Skeletal muscle tissue (tissue), 3 donors: ENCODE measurements at regions not wholly inside any gene's neighbourhood (a gene's known extent, or its start where the extent isn't known, plus 50 kb on each side); places are given as distances from the start of the nearest gene placed in this dataset.

Source experiments
- H3K27ac ChIP-seq: one replicate; pipeline ENCODE4 v1.7.0; 2013; ENCODE audit warnings: mild to moderate bottlenecking, low read depth, low read length, inconsistent platforms
- H3K27me3 ChIP-seq, 3 donors: one replicate each; pipeline ENCODE4 v1.7.0; 2013; ENCODE audit warnings: low read length in 3 of 3; ENCODE audit not compliant: control insufficient read depth in 3 of 3, insufficient read depth in 3 of 3
- H3K36me3 ChIP-seq, 3 donors: one replicate each; pipeline ENCODE4 v1.7.0; 2013; ENCODE audit warnings: low read length in 3 of 3; ENCODE audit not compliant: control insufficient read depth in 3 of 3, insufficient read depth in 3 of 3
- H3K4me1 ChIP-seq, 3 donors: one replicate each; pipeline ENCODE4 v1.7.0; 2013; ENCODE audit warnings: low read length in 3 of 3, mild to moderate bottlenecking in 3 of 3; ENCODE audit not compliant: control insufficient read depth in 3 of 3, insufficient read depth in 3 of 3
- H3K4me3 ChIP-seq, 3 donors: one replicate each; pipeline ENCODE4 v1.7.0; 2013; ENCODE audit warnings: low read length in 3 of 3
- H3K9ac ChIP-seq, 3 donors: one replicate each; pipeline ENCODE4 v1.7.0; 2013; ENCODE audit warnings: low read length in 3 of 3, mild to moderate bottlenecking in 3 of 3, moderate library complexity in 2 of 3, low read depth in 1 of 3
- H3K9me3 ChIP-seq, 3 donors: one replicate each; pipeline ENCODE4 v1.7.0; 2013; ENCODE audit warnings: low read length in 3 of 3; ENCODE audit not compliant: control insufficient read depth in 3 of 3
- donor health status: Osteomylitis.

DNA sequence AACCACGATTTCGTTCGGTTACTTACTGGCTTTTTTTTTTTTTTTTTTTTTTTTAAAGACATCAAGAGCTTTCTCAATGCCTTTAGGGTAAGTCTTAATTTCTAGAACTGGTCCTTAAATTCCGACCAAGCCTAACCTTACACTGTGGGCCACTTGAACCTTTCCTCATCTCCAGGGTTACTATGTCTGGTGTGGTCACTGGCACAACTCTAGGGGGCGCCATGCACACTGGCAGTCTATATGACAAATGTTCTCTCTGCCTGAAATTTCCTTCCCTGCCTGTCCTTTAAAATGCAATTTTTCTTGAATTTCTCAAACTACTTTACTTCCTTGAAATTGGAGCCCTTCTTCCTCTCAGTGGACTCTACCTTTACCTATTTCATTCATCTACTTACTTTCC, 227.4 kb downstream of the KLF5 start:
- no peaks in the 10 kb centered on the region for H3K27me3 ChIP-seq
- no peak overlapping the region for H3K27ac ChIP-seq
- no peaks in the 10 kb centered on the region for H3K9me3 ChIP-seq
- H3K36me3 ChIP-seq = no peaks in the 10 kb centered on the region
- H3K4me3 ChIP-seq = no peak overlapping the region
- no peak overlapping the region for H3K9ac ChIP-seq
- H3K4me1 ChIP-seq = no peaks in the 10 kb centered on the region

DNA sequence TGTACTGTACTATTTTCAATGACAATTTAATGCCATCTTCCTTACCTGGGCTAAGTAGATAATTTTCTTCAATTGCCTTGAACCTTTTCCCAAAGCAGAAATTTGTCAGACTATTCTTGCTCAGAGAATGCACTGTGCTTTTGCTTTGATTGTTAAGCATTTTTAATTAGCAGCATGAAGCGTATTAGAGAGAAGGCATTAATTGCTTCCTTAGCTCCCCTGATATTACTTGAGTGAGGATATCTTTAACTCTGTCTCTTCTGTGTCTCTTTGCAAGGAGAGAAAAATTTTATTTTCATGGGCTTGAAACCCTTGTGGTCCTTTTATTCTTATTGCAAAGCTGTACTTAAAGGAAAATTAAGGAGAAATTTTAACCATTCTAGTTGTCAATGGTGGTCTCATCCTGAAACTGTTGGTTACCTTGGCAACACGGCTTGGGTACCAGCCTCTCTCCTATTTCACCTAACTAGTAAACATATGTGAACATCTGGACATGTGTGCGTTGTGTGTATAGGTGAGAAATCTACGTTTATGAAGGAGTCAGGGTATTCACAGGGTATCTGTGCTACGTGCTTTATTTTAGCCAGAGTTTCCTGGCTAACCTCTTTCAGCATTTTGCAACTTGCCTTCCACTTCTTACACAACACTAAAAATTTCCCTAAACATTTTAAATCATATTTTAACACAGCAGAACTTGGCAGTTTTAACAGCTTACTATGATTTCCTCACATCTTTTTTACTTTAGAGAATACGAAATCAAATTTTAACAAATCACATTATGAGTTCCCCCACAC, 225.5 kb downstream of the KLF5 start:
- Histone ChIP-seq H3K36me3 (no peaks in the 10 kb centered on the region), H3K27me3 (no peaks in the 10 kb centered on the region), H3K9ac (no peak overlapping the region), H3K4me1 (no peaks in the 10 kb centered on the region), H3K4me3 (no peak overlapping the region), H3K9me3 (no peaks in the 10 kb centered on the region), H3K27ac (no peak overlapping the region)

DNA sequence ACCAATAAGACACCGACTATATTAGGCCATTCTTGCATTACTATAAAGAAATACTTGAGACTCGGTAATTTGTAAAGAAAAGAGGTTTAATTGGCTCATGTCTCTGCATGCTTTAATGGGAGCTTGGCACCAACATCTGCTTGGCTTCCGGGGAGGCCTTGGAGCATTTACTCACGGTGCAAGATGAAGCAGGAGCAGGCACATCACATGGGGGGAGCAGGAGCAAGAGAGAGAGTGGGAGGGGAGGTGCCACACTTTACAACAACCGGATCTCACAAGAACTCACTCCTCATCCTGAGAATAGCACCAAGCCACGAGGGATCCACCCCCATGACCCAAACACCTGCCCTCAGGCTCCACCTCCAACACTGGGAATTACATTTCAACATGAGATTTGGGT, 224.8 kb downstream of the KLF5 start:
- H3K36me3 ChIP-seq = no peaks in the 10 kb centered on the region
- no peaks in the 10 kb centered on the region for H3K9me3 ChIP-seq
- H3K4me1 ChIP-seq = no peaks in the 10 kb centered on the region
- no peak overlapping the region for H3K9ac ChIP-seq
- H3K27me3 ChIP-seq = no peaks in the 10 kb centered on the region
- H3K27ac ChIP-seq = no peak overlapping the region
- H3K4me3 ChIP-seq = no peak overlapping the region

DNA sequence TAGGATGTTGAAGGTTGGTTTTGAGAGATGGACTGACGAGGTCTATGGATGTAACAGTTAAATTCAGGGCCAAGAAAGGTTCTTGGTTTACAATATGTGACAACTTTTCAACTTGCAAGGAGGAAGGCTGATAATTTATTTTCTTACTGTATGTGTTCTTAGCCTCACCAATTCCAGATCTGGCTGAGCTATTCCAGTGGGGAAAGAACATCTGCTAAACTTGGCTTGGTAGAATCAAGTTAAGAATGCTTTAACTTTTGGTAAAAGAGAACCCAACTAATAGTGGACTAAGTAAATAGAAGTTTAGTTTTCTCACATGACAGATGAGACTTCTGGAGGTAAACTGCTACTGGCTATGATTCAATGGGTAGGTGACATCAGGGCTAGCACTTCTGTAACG, 222.9 kb downstream of the KLF5 start:
- H3K27ac ChIP-seq = no peak overlapping the region
- no peaks in the 10 kb centered on the region for H3K36me3 ChIP-seq
- H3K4me1 ChIP-seq = no peaks in the 10 kb centered on the region

DNA sequence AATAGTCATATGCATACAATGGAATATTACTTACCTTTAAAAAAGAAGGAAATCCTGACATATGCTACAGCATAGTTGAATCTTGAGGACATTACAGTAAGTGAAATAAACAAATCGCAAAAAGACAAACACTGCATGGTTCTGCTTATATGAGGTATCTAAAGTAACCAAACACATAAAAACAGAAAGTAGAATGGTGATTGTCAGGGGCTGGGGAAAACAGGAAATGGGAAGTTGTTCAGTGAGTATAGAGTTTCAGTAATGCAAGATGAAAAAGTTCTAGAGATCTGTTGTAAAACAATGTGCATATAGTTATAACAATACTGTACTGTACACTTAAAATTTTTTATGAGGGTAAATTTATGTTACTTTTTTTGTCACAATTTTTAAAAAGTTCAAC, 219.4 kb downstream of the KLF5 start:
- H3K36me3 ChIP-seq = no peaks in the 10 kb centered on the region
- H3K27me3 ChIP-seq = no peaks in the 10 kb centered on the region
- H3K4me1 ChIP-seq = peaks cover 0 to 1% (median 0%) of the 10 kb centered on the region in 3 donors
- no peak overlapping the region for H3K4me3 ChIP-seq
- H3K9ac ChIP-seq = no peak overlapping the region
- peaks cover 0 to 3% (median 0%) of the 10 kb centered on the region in 3 donors for H3K9me3 ChIP-seq
- no peak overlapping the region for H3K27ac ChIP-seq

More for the DNA sequence above, 222.9 kb downstream of the KLF5 start:
- H3K9me3 ChIP-seq = no peaks in the 10 kb centered on the region
- no peak overlapping the region for H3K4me3 ChIP-seq
- H3K9ac ChIP-seq = no peak overlapping the region
- no peaks in the 10 kb centered on the region for H3K27me3 ChIP-seq

DNA sequence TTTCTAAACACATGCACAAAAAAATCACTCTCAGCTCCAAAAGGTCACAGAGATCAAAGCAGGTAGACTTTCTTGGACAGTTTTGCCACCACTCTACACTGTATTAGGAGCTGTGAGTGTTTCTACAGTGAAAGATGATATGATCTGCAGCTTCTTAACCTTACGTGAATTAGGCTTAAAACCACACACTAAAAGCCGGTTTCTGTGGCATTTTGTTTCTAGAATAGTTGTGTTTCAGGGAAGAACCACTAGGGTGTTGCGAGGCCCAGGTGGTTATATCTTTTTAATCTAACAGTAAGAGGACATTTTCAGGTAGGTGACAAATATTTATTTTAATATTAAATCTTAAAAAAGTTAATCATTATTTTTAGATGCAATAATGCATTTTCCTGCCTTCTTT, 216.4 kb downstream of the KLF5 start:
- Histone ChIP-seq H3K27me3 (no peaks in the 10 kb centered on the region), H3K27ac (no peak overlapping the region), H3K36me3 (no peaks in the 10 kb centered on the region), H3K4me1 (peaks cover 0 to 5% (median 0%) of the 10 kb centered on the region in 3 donors), H3K9ac (no peak overlapping the region), H3K9me3 (peaks cover 0 to 3% (median 0%) of the 10 kb centered on the region in 3 donors), H3K4me3 (no peak overlapping the region)

DNA sequence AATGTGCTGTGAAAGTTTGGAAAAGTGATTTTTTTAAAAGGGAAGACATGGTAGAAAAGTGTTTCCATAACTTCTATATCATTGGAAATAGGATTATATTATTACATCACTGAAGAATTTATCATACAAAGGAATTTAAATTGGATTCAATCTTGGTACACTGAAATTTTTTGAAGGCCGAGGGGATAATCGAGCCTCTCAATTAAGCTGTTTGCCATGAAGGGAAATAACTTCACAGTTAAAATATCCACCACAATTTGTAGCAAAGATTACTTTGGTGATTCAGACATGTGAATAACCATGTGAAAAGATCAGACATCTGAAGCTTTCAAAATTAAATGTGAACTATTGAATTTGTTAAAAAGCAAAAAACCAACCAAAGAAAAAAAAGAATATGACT, 215.3 kb downstream of the KLF5 start:
- Histone ChIP-seq H3K9ac (no peak overlapping the region), H3K4me3 (no peak overlapping the region), H3K27ac (no peak overlapping the region), H3K9me3 (peaks cover 0 to 3% (median 0%) of the 10 kb centered on the region in 3 donors), H3K27me3 (no peaks in the 10 kb centered on the region), H3K36me3 (no peaks in the 10 kb centered on the region), H3K4me1 (peaks cover 0 to 5% (median 0%) of the 10 kb centered on the region in 3 donors)

DNA sequence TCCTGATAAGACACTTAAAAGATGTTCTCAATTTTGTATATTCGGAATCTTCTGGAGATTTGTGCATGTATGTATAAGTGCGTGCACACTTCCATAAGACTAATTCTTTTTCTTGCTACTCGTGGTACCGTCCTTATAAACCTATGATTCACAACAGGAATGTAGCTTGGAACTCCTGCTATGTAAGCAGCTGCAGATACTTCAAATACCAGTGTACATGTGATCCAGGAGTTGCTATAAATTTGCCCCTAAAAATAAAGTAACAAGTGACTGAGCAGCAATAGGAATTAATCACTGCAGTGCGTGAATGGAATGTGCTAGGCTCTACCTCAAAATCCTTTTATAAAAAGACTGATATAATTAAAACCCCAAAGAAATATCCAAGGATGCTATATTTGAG, 214.9 kb downstream of the KLF5 start:
- Histone ChIP-seq H3K27ac (no peak overlapping the region), H3K4me3 (no peak overlapping the region), H3K4me1 (peaks cover 0 to 5% (median 0%) of the 10 kb centered on the region in 3 donors), H3K9me3 (peaks cover 0 to 3% (median 0%) of the 10 kb centered on the region in 3 donors), H3K27me3 (no peaks in the 10 kb centered on the region), H3K36me3 (no peaks in the 10 kb centered on the region), H3K9ac (no peak overlapping the region)

DNA sequence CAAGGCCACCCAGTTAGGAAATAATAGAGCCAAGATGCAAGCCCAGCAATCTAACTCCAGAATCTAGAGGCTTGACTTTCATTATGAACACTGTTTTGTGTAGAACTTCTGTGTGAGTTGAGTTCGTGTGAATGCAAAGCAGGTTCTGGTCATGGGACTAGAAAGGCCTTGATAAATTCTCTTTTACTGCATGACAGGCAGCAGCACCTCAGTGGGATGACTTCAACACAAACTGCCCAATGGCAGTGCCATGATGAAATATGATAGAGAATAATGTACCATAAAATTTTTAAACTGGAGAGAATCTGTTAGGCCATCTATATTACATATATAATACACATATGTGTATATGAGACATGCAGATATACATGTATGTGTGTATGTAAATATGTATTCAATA, 214.5 kb downstream of the KLF5 start:
- Histone ChIP-seq H3K9ac (no peak overlapping the region), H3K4me3 (no peak overlapping the region)

DNA sequence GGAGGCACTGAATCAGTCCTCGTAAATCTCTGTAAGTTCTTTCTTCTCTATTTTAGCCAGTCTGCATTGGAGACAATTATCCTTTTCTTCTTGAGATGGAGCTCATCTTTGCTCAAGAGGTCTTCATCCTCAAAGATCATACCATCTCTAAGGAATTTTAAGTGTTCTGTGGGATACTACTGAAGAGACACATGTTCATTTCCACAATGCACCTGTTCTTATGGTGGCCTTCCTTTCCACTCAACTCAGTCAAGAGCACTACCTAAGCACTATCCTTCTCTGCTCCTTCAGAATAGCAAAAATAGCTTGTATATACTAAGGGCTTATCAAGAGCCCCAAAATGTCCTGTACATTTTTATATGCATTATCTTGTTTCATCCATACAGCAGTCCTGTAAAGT, 214.0 kb downstream of the KLF5 start:
- Histone ChIP-seq H3K27ac (no peak overlapping the region), H3K36me3 (no peaks in the 10 kb centered on the region), H3K4me1 (peaks cover 0 to 5% (median 0%) of the 10 kb centered on the region in 3 donors), H3K27me3 (no peaks in the 10 kb centered on the region), H3K9me3 (peaks cover 0 to 3% (median 0%) of the 10 kb centered on the region in 3 donors), H3K9ac (no peak overlapping the region), H3K4me3 (no peak overlapping the region)

More for the DNA sequence above, 214.5 kb downstream of the KLF5 start:
- Histone ChIP-seq H3K27me3 (no peaks in the 10 kb centered on the region), H3K36me3 (no peaks in the 10 kb centered on the region), H3K9me3 (peaks cover 0 to 3% (median 0%) of the 10 kb centered on the region in 3 donors), H3K4me1 (peaks cover 0 to 5% (median 0%) of the 10 kb centered on the region in 3 donors), H3K27ac (no peak overlapping the region)
